ENCODE measurements at regions not wholly inside any gene's neighbourhood (a gene's known extent, or its start where the extent isn't known, plus 50 kb on each side); places are given as distances from the start of the nearest gene placed in this dataset.

GRCh38 chr7:114242992-114243507 lies 171.6 kb upstream of the FOXP2 start:
- TF ChIP-seq USF1 (IDR thresholded peaks at IDR 0.05) (no peak), TCF12 (IDR thresholded peaks at IDR 0.05; ENCODE audit: low read depth) (no peak), EGR1 (IDR thresholded peaks at IDR 0.05) (no peak), TEAD4 (IDR thresholded peaks at IDR 0.05) (no peak), ZBTB7A (IDR thresholded peaks at IDR 0.05; ENCODE audit: low read depth) (no peak), FOXM1 (IDR thresholded peaks at IDR 0.05; ENCODE audit: borderline replicate concordance, low read depth) (no peak), MAX (IDR thresholded peaks at IDR 0.05) (no peak), REST (IDR thresholded peaks at IDR 0.05; ENCODE audit: low read depth) (no peak), YY1 (IDR thresholded peaks at IDR 0.05; ENCODE audit: low read depth) (no peak), CREB1 (IDR thresholded peaks at IDR 0.05; ENCODE audit: low read depth) (no peak), TAF1 (IDR thresholded peaks at IDR 0.05; ENCODE audit: low read depth) (no peak), CEBPB (IDR thresholded peaks at IDR 0.05) (no peak)

GRCh38 chr7:114229246-114229645 lies 185.4 kb upstream of the FOXP2 start:
- TF ChIP-seq REST (IDR thresholded peaks at IDR 0.05; ENCODE audit: low read depth) (no peak), TCF12 (IDR thresholded peaks at IDR 0.05; ENCODE audit: low read depth) (no peak), RAD21 (IDR thresholded peaks at IDR 0.05; ENCODE audit: low read depth) (no peak), CEBPB (IDR thresholded peaks at IDR 0.05) (no peak), EP300 (IDR thresholded peaks at IDR 0.05; ENCODE audit: borderline replicate concordance) (no peak), TEAD4 (IDR thresholded peaks at IDR 0.05) (no peak)

- TF ChIP-seq NFIC (IDR thresholded peaks at IDR 0.05), result no peak
- TF ChIP-seq REST (IDR thresholded peaks at IDR 0.05; ENCODE audit: low read depth), result no peak
- no peak for TF ChIP-seq ZBTB7A (IDR thresholded peaks at IDR 0.05; ENCODE audit: low read depth)
Measured at GRCh38 chr7:114225784-114226183, 188.8 kb upstream of the FOXP2 start.

GRCh38 chr7:114218283-114218682 lies 196.3 kb upstream of the FOXP2 start:
- TF ChIP-seq CREB1 (IDR thresholded peaks at IDR 0.05; ENCODE audit: low read depth), result no peak

- no peak for TF ChIP-seq REST (IDR thresholded peaks at IDR 0.05; ENCODE audit: low read depth)
- no peak for TF ChIP-seq CREB1 (IDR thresholded peaks at IDR 0.05; ENCODE audit: low read depth)
- no peak for TF ChIP-seq TAF1 (IDR thresholded peaks at IDR 0.05; ENCODE audit: low read depth)
- TF ChIP-seq TCF12 (IDR thresholded peaks at IDR 0.05; ENCODE audit: low read depth), result no peak
- no peak for TF ChIP-seq NFIC (IDR thresholded peaks at IDR 0.05)
- TF ChIP-seq ZBTB7A (IDR thresholded peaks at IDR 0.05; ENCODE audit: low read depth), result no peak
- no peak for TF ChIP-seq EP300 (IDR thresholded peaks at IDR 0.05; ENCODE audit: borderline replicate concordance)
- TF ChIP-seq EGR1 (IDR thresholded peaks at IDR 0.05), result no peak
- TF ChIP-seq YY1 (IDR thresholded peaks at IDR 0.05; ENCODE audit: low read depth), result no peak
Measured at GRCh38 chr7:114217026-114217806, 197.4 kb upstream of the FOXP2 start.

All from Ishikawa (cell line).